ENCODE measurements at regions not wholly inside any gene's neighbourhood (a gene's known extent, or its start where the extent isn't known, plus 50 kb on each side); places are given as distances from the start of the nearest gene placed in this dataset.

GRCh38 chr3:72413228-72413627 lies 435.0 kb downstream of the SHQ1 start:
- no peak for TF ChIP-seq CTCF (conservative IDR thresholded peaks at IDR 0.05)
- Histone ChIP-seq H3K9me3 (ENCODE audit: control insufficient read depth, low read depth, low read length) (no peaks in the 10 kb centered on the region), H3K4me1 (ENCODE audit: insufficient read depth, low read length) (peaks cover 6% of the 10 kb centered on the region), H3K4me2 (ENCODE audit: insufficient read depth, insufficient read length, low read length) (no peak overlapping the region), H2BK5ac (ENCODE audit: insufficient read length, low read length) (no peak overlapping the region), H4K5ac (ENCODE audit: insufficient read length, low read depth, low read length) (no peak overlapping the region), H3K14ac (ENCODE audit: insufficient read depth, low read length) (no peak overlapping the region), H2BK20ac (ENCODE audit: low read depth, low read length, poor library complexity, severe bottlenecking) (no peak overlapping the region), H2BK15ac (ENCODE audit: low read depth, low read length) (no peak overlapping the region), H3K18ac (ENCODE audit: insufficient read length, low read depth, low read length) (no peak overlapping the region), H4K91ac (ENCODE audit: insufficient read length, low read depth, low read length) (no peak overlapping the region), H2BK12ac (ENCODE audit: insufficient read length, low read depth, low read length) (no peak overlapping the region), H3K27ac (ENCODE audit: insufficient read length, low read depth, low read length) (no peak overlapping the region), H3K79me2 (ENCODE audit: insufficient read depth, low read length) (peaks cover 56% of the 10 kb centered on the region; the same call in 1 of the 2 replicates), H3K56ac (ENCODE audit: insufficient read length, low read depth, low read length) (no peak overlapping the region), H4K8ac (replicated peaks; ENCODE audit: insufficient read length, low read depth, low read length) (no peak overlapping the region), H3K23ac (ENCODE audit: insufficient read length, low read depth, low read length) (no peak overlapping the region), H4K20me1 (ENCODE audit: control insufficient read depth, insufficient read depth, insufficient read length) (no peaks in the 10 kb centered on the region), H2BK120ac (ENCODE audit: low read depth, low read length, poor library complexity, severe bottlenecking) (no peak overlapping the region), H2AK5ac (ENCODE audit: insufficient read length, low read length) (no peak overlapping the region), H3K4ac (ENCODE audit: low read depth, low read length) (no peak overlapping the region), H3K27me3 (ENCODE audit: insufficient read depth, low read length) (no peaks in the 10 kb centered on the region), H3K79me1 (ENCODE audit: insufficient read depth, low read depth, low read length, poor library complexity, severe bottlenecking) (peaks cover 2% of the 10 kb centered on the region), H2AFZ (ENCODE audit: low read length) (no peak overlapping the region), H3K9ac (ENCODE audit: extremely low read depth, insufficient read length, low read length) (no peak overlapping the region), H3K23me2 (ENCODE audit: insufficient read length, low read depth, low read length, poor library complexity, severe bottlenecking) (no peaks in the 10 kb centered on the region), H3T11ph (ENCODE audit: low read length) (no peak overlapping the region)
- no peak overlapping the region for H3K4me3 Mint-ChIP-seq
- DNase-seq: no peak
- no peaks in the 10 kb centered on the region for H3K27me3 Mint-ChIP-seq (ENCODE audit: low read depth)
- H3K4me1 Mint-ChIP-seq: peaks cover 67 to 70% of the 10 kb centered on the region in 2 experiments
- H3K36me3 Mint-ChIP-seq (ENCODE audit: insufficient read depth in 1 of 3, low read depth in 3 of 3): no peaks in the 10 kb centered on the region
- no peaks in the 10 kb centered on the region for H3K9me3 Mint-ChIP-seq
- peak overlapping the region in 1 of 3 experiments; percentile 1; a peak in 1 of 7 replicates for H3K27ac Mint-ChIP-seq
- no CpG with 5 or more reads among the region's 4 CpGs for WGBS (ENCODE audit: extremely low coverage, insufficient read length, low lambda C conversion rate)

Data from H9 (cell line).